ENCODE measurements at regions not wholly inside any gene's neighbourhood (a gene's known extent, or its start where the extent isn't known, plus 50 kb on each side); places are given as distances from the start of the nearest gene placed in this dataset.

DNA sequence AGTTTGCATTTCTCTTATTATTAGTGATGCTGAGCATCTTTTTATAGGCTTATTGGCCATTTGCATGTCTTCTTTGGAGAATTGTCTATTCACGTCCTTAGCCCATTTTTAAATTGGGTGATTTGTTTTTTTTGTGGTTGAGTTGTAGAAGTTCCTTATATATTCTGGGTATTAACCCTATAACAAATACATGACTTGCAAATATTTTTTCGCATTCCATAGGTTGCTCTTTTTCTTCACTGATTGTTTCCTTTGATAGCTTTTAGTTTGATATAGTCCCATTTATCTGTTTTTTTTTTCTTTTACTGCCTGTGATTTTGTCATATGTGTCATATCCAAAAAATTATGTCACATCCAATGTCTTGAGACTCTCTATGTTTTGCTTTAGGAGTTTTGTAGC is 243.6 kb downstream of the GPD2 start:
- TF ChIP-seq, protein P1, sequence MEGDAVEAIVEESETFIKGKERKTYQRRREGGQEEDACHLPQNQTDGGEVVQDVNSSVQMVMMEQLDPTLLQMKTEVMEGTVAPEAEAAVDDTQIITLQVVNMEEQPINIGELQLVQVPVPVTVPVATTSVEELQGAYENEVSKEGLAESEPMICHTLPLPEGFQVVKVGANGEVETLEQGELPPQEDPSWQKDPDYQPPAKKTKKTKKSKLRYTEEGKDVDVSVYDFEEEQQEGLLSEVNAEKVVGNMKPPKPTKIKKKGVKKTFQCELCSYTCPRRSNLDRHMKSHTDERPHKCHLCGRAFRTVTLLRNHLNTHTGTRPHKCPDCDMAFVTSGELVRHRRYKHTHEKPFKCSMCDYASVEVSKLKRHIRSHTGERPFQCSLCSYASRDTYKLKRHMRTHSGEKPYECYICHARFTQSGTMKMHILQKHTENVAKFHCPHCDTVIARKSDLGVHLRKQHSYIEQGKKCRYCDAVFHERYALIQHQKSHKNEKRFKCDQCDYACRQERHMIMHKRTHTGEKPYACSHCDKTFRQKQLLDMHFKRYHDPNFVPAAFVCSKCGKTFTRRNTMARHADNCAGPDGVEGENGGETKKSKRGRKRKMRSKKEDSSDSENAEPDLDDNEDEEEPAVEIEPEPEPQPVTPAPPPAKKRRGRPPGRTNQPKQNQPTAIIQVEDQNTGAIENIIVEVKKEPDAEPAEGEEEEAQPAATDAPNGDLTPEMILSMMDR (IDR thresholded peaks at IDR 0.05) = no peak
- TF ChIP-seq POLR2A (IDR thresholded peaks at IDR 0.05) (no peak), EP300 (IDR thresholded peaks at IDR 0.05) (no peak)

Data from tibial nerve (tissue), 4 donors.